GM18907 (cell line): ENCODE measurements at regions not wholly inside any gene's neighbourhood (a gene's known extent, or its start where the extent isn't known, plus 50 kb on each side); places are given as distances from the start of the nearest gene placed in this dataset.
"Not testable (repeated sequence)": the region's sequence is repeated elsewhere in the genome, so short reads cannot be mapped to it uniquely, and the experiment has no call there.

Experiments used
- ATAC-seq: cut with Tn5 transposase; IDR thresholded peaks from one replicate; pipeline ENCODE4 v1.9.1; 2021; ENCODE audit warnings: mild to moderate bottlenecking, moderate library complexity; ENCODE audit not compliant: unreplicated experiment

DNA sequence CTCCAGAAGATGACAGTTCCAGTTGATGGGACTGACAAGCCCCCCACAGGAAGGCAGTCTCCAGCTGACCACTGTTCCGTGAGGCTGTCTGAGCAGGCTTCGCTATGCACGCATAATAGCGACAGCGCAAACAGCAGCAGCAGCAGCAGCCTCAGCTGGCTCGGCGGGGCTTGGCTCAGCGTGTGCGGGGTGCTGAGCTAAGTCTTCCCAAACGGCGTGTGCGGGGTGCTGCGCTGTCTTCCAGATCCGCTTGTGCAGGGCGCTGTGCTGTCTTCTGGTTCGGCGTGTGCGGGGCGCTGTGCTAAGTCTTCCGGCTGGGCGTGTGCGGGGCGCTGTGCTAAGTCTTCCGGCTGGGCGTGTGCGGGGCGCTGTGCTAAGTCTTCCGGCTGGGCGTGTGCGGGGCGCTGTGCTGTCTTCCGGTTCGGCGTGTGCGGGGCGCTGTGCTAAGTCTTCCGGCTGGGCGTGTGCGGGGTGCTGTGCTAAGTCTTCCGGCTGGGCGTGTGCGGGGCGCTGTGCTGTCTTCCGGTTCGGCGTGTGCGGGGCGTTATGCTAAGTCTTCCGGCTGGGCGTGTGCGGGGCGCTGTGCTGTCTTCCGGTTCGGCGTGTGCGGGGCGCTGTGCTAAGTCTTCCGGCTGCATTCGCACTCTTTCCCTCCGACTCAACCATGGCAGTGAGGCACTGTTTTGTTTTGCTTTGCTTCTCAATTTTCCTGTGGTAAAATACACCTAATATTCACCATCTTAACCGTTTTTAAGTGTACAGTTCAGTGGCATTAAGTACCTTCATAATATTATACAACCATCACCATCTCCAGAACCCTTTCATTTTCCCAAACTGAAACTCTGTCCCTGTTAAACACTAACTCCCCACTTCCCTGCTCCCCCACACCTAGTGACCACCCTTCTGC is 156.1 kb downstream of the BMP7 start:
- not testable (repeated sequence) for ATAC-seq

DNA sequence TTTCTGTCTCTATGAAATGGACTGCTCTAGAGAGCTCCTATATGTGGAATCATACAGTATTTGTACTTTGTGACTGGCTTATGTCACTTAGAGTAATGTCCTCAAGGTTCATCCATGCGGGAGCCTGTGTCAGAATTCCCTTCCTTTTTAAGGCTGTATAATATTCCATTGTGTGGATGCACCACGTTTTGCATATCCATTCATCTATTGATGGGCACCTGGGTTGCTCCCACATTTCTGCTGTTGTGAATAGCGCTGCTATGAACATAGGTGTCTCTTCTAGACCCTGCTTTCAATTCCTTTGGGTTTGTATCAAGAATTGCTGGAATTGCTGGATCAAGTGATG is 155.4 kb downstream of the BMP7 start:
- ATAC-seq = no peak

DNA sequence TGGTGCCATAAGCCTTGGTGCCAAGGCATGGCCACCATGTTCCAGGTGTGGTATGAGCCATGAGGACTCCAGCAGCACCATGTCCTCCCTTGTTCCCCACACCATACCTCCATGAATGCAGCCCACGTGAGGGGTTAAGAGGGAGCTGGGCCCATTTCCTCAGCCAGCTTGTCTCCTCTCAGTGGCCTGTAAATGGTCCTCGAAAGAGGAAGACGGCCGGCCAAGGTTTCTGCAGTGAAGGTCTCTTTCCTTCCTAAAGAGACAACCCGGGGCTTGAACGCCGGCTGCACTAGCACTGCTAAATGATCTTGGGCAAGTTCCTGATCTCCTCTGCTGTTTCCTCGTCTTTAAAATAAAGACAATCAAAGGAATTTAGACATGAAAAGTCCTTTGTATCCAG is 154.0 kb downstream of the BMP7 start:
- ATAC-seq = no peak

DNA sequence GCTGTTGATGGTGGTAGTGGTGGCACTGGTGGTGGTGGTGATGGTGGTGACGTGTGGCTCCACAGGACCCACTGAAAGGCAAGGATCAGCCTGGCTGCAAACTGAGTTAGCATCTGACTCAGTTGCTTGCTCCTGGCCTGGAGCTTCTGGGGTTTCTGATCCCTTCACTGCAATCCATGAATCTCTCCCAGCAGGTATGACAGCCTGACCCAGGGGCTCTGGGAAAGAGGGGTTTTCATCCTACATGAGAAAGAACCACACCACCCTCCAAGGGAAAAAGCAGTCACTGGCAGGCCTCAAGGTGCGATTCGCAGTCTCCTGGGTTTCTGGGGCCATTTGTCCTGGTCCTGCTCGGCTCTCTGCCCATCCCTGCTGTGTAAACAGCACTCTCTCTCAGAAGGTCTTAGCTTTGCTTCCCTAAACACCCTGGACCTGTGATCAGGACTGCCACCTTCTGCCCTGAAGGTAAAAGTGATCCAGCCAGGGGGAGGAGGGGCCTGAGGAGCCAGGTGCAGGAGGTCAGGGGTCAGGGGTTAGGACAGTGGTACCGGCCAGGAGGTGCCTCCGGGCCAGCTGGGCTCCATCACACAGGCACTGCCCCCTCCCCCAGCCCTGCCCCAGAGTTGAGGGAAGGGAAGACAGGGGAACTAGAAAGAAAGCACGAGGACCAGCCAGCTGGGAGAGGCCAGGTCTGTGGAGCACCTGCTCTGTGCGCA is 152.0 kb downstream of the BMP7 start:
- no peak for ATAC-seq

DNA sequence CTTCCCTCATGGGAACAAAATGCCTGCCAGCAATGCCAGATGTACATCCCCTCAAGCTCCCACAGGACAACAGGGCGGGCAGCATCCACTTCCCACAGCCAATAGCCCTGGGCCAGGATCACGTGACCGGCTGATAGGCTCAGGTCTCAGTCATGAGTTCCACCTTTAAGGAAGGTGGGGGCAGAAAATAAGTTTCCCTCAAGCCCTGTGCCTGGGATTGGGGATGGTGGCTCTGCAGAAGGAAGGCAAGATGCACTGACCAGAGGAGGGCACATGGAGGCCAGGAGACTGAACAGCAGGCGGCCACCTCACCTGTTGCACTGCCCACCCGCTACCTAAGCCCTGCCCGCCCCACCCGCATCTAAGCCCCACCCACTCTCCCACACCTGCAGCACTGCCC is 149.1 kb downstream of the BMP7 start:
- no peak for ATAC-seq

DNA sequence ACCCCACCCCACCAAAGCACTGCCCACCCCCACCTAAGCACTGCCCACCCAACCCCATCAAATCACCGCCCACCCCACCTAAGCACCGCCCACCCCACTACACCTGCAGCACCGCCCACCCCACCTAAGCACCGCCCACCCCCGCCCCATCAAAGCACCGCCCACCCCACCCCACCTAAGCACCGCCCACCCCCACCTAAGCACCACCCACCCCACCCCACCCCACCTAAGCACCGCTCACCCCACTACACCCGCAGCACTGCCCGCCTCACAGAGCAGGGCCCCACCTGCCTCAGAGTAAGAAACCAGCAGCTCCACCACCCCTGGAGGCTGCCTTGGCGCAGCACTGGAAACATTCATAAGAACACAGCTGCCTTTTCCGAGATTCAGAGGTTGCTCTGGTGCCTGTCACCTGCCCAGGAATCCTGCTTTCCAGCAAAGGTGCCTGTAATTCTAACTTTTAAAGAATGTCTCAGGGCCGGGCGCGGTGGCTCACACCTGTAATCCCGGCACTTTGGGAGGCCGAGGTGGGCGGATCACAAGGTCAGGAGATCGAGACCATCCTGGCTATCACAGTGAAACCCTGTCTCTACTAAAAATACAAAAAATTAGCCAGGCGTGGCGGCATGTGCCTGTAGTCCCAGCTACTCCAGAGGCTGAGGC is 148.2 kb downstream of the BMP7 start:
- no peak for ATAC-seq
